PC-9 (cell line): ENCODE measurements at regions not wholly inside any gene's neighbourhood (a gene's known extent, or its start where the extent isn't known, plus 50 kb on each side); places are given as distances from the start of the nearest gene placed in this dataset.

Experiments
- BruUV-seq: library from RNA; stranded (reverse); fragments of 400-500 nt; replicated peaks from 2 replicates; lab custom pipeline; 2021; lab: Mats Ljungman, UMichigan
- CTCF ChIA-PET: fragments of 300-600 bp; sonication (Branson Sonifier 250); formaldehyde crosslinking; loops from one replicate; lab custom pipeline; 2022; ENCODE audit warnings: antibody characterized with exemption; lab: Charles Lee
- POLR2A ChIA-PET: fragments of 300-600 bp; sonication (Branson Sonifier 250); formaldehyde crosslinking; loops from one replicate; lab custom pipeline; 2022; ENCODE audit warnings: antibody characterized with exemption; ENCODE audit not compliant: unreplicated experiment; lab: Charles Lee
- DNase-seq, 2 experiments: peaks; one replicate each; pipeline versions ENCODE4 v3.0.0 to v3.0.0-alpha.2; 2015 to 2022; ENCODE audit warnings: mixed read lengths in 1 of 2
- H2AFZ ChIP-seq: fragments of 200-600 bp; sonication (generic); 2 replicates; pipeline ENCODE4 v1.8.1; 2017; ENCODE audit warnings: antibody characterized with exemption
- H3F3A ChIP-seq: fragments of 200-600 bp; sonication (generic); 2 replicates; pipeline ENCODE4 v1.8.1; 2017; ENCODE audit warnings: antibody characterized with exemption, mild to moderate bottlenecking, low read depth; ENCODE audit not compliant: insufficient read depth
- H3K27ac ChIP-seq: fragments of 200-600 bp; sonication (generic); 2 replicates; pipeline ENCODE4 v1.6.1; 2016; ENCODE audit warnings: mixed run types
- H3K27me3 ChIP-seq: fragments of 200-600 bp; sonication (generic); 2 replicates; pipeline ENCODE4 v1.6.1; 2016; ENCODE audit warnings: low read depth, mixed run types; ENCODE audit not compliant: insufficient read depth
- H3K36me3 ChIP-seq: fragments of 200-600 bp; sonication (generic); 2 replicates; pipeline ENCODE4 v1.6.1; 2016; ENCODE audit warnings: low read depth, mixed run types
- H3K4me1 ChIP-seq: fragments of 200-600 bp; sonication (generic); replicated peaks from 2 replicates; pipeline ENCODE4 v1.6.1; 2016; ENCODE audit warnings: mixed run types; ENCODE audit not compliant: insufficient read depth
- H3K4me2 ChIP-seq: fragments of 200-600 bp; sonication (generic); 2 replicates; pipeline ENCODE4 v1.6.1; 2017; ENCODE audit warnings: mixed run types
- H3K4me3 ChIP-seq: fragments of 200-600 bp; sonication (generic); 2 replicates; pipeline ENCODE4 v1.6.1; 2016; ENCODE audit warnings: mixed run types
- H3K79me2 ChIP-seq: fragments of 200-600 bp; sonication (generic); 2 replicates; pipeline ENCODE4 v1.6.1; 2017; ENCODE audit warnings: low read depth, mixed run types
- H3K9me2 ChIP-seq: fragments of 200-600 bp; sonication (generic); 2 replicates; pipeline ENCODE4 v1.8.1; 2017; ENCODE audit warnings: mild to moderate bottlenecking; ENCODE audit not compliant: insufficient read depth
- H3K9me3 ChIP-seq: fragments of 200-600 bp; sonication (generic); 2 replicates; pipeline ENCODE4 v1.8.1; 2016; ENCODE audit warnings: low read depth; ENCODE audit not compliant: insufficient read depth
- H4K20me1 ChIP-seq: fragments of 200-600 bp; sonication (generic); 2 replicates; pipeline ENCODE4 v1.8.1; 2017; ENCODE audit not compliant: insufficient read depth
- CTCF ChIP-seq: fragments of 200-600 bp; sonication (generic); conservative IDR thresholded peaks from 2 replicates; pipeline ENCODE4 v1.6.1; 2017; ENCODE audit warnings: mixed run types, antibody characterized with exemption, mild to moderate bottlenecking, moderate library complexity
- EZH2 ChIP-seq: fragments of 200-600 bp; sonication (generic); IDR thresholded peaks from 2 replicates; pipeline ENCODE4 v1.8.0; 2017; ENCODE audit warnings: antibody characterized with exemption, low read depth
- intact Hi-C: fragments of 100-400 bp; cut with micrococcal nuclease; formaldehyde crosslinking; loops from one replicate; pipeline ENCODE4 v1.10.0; 2022; ENCODE audit not compliant: unreplicated experiment

DNA sequence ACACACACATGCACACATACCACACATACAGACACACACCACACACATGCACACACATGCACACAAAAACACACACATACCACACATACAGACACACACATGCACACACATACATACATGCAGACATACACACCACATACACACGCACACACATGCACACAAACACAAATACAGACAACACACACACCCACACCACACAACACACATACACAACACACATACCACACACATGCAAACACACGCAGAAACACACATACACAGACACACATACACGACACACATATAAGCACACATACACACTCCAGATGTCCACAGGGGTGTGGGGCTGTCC lies 60.1 kb upstream of the PPP2R2D start:
- Histone ChIP-seq H3K27me3 (peaks cover 48% of the 10 kb centered on the region), H3K79me2 (no peaks in the 10 kb centered on the region), H3K4me1 (no peaks in the 10 kb centered on the region), H4K20me1 (no peaks in the 10 kb centered on the region), H2AFZ (no peak overlapping the region), H3K4me2 (no peak overlapping the region), H3K27ac (no peak overlapping the region), H3K4me3 (no peak overlapping the region), H3K9me2 (no peaks in the 10 kb centered on the region), H3K36me3 (no peaks in the 10 kb centered on the region), H3K9me3 (no peaks in the 10 kb centered on the region), H3F3A (no peaks in the 10 kb centered on the region)
- intact Hi-C loops = no loop called here
- BruUV-seq = no TSS peak
- TF ChIP-seq CTCF (no peak), EZH2 (no peak)
- CTCF ChIA-PET = no interaction called here
- POLR2A ChIA-PET = no interaction called here
- DNase-seq = no peak

GRCh38 chr10:131841131-131841660 lies 59.6 kb upstream of the PPP2R2D start:
- H3K36me3 ChIP-seq = no peaks in the 10 kb centered on the region
- no peak overlapping the region for H3K4me2 ChIP-seq
- H3K27ac ChIP-seq = no peak overlapping the region
- no peaks in the 10 kb centered on the region for H4K20me1 ChIP-seq
- DNase-seq = no peak
- no peaks in the 10 kb centered on the region for H3K9me3 ChIP-seq
- H2AFZ ChIP-seq = no peak overlapping the region
- CTCF ChIA-PET = no interaction called here
- no peak overlapping the region for H3K4me3 ChIP-seq
- POLR2A ChIA-PET = no interaction called here
- H3K27me3 ChIP-seq = peaks cover 53% of the 10 kb centered on the region
- no peaks in the 10 kb centered on the region for H3K4me1 ChIP-seq
- intact Hi-C loops = no loop called here
- TF ChIP-seq EZH2 = no peak
- no peak for TF ChIP-seq CTCF
- H3F3A ChIP-seq = no peaks in the 10 kb centered on the region
- no TSS peak for BruUV-seq
- H3K9me2 ChIP-seq = no peaks in the 10 kb centered on the region
- H3K79me2 ChIP-seq = no peaks in the 10 kb centered on the region

GRCh38 chr10:131841661-131842139 lies 59.1 kb upstream of the PPP2R2D start:
- Histone ChIP-seq H3K27me3 (peaks cover 58% of the 10 kb centered on the region), H3K4me3 (no peak overlapping the region), H3K36me3 (no peaks in the 10 kb centered on the region), H3K4me1 (no peaks in the 10 kb centered on the region), H4K20me1 (no peaks in the 10 kb centered on the region), H3K27ac (no peak overlapping the region), H3K9me3 (no peaks in the 10 kb centered on the region), H3F3A (no peaks in the 10 kb centered on the region), H3K4me2 (no peak overlapping the region), H3K79me2 (no peaks in the 10 kb centered on the region), H3K9me2 (no peaks in the 10 kb centered on the region), H2AFZ (no peak overlapping the region)
- ChIA-PET CTCF (no interaction called here), POLR2A (no interaction called here)
- intact Hi-C loops = no loop called here
- BruUV-seq = no TSS peak
- DNase-seq = no peak
- TF ChIP-seq EZH2 = no peak
- TF ChIP-seq CTCF = no peak
